D721Med (cell line): ENCODE measurements at regions not wholly inside any gene's neighbourhood (a gene's known extent, or its start where the extent isn't known, plus 50 kb on each side); places are given as distances from the start of the nearest gene placed in this dataset.

ENCODE experiments used
- DNase-seq: peaks from one replicate; pipeline ENCODE4 v3.0.0; 2011; ENCODE audit warnings: low spot score; ENCODE audit not compliant: insufficient read length
- FAIRE-seq: peaks from 2 replicates; lab custom pipeline; 2011; peaks lifted over from hg19 to GRCh38; lab: Jason Lieb, UNC
- TF ChIP-seq, protein P1 (sequence below): IDR thresholded peaks from 2 replicates; pipeline ENCODE4 v1.5.1; 2012; ENCODE audit warnings: mild to moderate bottlenecking, control low read depth; ENCODE audit not compliant: insufficient read depth; ENCODE audit errors: missing control alignments

DNA sequence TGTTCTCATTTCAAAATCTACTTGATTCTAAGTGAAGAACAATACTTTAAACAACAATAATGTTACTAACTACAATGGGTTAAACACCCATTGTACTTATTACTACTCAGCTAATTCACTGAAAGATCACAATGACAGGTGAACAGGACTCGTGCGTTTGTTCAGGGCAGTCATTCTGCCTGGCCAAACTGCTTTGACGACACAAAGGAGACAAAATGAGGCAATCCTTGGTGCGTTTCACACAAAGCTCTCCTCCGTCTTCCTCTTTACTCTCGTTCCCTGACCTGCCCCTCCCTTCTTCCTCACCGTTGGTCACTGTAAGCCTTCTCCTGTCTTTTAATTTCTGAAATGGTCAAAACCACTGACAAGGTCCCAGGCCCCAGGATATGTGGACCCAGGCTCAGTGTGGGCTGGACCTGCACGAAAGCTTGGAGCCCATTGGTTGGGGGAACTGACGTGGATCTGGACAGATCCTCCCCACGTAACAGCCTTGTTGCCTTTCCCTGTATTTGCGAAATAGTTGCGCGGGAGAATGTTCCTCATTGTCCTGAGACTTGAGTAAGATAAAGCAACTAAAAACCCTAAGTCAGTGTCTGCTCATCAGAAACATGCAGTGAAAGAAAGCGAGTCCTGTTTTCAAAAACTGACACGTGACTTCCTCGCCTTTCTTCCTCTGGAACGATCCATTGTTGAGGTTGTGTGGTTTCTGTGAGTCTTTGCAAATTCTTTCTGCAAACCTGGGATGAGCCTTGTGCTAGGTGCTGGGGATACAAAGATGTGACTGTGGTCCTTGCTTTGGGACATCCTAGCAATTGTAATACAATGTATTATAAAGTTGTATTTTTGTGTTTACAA lies 147.1 kb upstream of the RGMA start:
- FAIRE-seq, result no peak
- no peak for DNase-seq
- TF ChIP-seq, protein P1, sequence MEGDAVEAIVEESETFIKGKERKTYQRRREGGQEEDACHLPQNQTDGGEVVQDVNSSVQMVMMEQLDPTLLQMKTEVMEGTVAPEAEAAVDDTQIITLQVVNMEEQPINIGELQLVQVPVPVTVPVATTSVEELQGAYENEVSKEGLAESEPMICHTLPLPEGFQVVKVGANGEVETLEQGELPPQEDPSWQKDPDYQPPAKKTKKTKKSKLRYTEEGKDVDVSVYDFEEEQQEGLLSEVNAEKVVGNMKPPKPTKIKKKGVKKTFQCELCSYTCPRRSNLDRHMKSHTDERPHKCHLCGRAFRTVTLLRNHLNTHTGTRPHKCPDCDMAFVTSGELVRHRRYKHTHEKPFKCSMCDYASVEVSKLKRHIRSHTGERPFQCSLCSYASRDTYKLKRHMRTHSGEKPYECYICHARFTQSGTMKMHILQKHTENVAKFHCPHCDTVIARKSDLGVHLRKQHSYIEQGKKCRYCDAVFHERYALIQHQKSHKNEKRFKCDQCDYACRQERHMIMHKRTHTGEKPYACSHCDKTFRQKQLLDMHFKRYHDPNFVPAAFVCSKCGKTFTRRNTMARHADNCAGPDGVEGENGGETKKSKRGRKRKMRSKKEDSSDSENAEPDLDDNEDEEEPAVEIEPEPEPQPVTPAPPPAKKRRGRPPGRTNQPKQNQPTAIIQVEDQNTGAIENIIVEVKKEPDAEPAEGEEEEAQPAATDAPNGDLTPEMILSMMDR, result no peak

DNA sequence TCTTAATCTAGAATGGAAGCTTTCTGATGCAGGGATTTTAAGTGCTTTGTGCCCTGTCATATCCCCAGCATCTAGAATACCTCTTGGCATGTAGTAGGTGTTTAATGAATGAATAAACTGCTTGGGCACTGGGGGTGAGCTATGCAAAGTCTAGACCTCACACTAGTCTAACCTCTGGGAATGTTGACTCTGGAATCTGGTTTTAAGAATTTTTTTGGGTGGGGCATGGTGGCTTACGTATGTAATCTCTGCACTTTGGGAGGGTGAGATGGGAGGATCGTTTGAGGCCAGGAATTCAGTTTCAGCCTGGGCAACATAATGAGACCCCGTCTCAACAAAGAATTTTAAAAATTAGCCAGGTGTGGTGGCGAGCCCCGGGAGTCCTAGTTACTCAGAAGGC lies 146.3 kb upstream of the RGMA start:
- DNase-seq (no peak), FAIRE-seq (no peak)
- TF ChIP-seq, protein P1, result no peak

DNA sequence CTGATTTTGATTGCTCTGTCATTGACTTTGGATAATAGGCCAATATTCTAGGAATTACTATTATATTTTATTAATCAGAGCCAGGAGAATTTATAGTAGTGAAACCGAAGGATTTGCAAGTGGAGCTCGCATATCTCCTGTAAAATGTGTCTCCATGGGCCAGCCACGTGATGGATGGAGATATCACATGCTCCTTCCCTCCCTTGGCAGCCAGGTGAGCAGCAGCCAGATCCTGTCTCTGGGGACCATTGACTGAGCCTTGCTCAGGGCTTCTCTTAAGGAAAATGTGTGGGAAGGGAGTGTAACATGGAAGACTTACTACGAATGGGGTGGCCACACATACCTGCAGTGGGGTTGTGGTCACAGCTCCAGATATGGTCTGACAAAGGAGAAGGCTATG lies 144.7 kb upstream of the RGMA start:
- FAIRE-seq (no peak), DNase-seq (no peak)
- TF ChIP-seq, protein P1, result no peak

DNA sequence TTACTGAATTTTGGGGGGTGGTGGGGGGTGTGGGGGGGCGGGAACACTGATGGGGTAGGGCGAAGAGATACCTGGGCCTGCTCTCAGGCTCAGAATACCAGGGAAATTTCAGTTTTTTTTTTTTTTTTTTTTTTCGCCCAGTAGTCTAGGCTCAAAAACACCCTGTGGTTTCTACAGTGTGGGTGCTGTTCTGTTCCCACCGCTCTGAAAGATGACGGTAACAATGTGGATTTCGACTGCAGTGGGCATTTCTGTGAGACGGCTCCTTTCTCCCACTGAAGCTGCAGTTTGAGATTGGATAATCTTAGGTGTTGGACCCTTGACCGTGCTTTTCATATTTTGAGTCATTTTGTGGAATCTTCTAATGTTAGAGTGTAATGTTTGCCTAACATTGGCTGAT lies 143.8 kb upstream of the RGMA start:
- DNase-seq (no peak), FAIRE-seq (no peak)
- TF ChIP-seq, protein P1, result no peak

DNA sequence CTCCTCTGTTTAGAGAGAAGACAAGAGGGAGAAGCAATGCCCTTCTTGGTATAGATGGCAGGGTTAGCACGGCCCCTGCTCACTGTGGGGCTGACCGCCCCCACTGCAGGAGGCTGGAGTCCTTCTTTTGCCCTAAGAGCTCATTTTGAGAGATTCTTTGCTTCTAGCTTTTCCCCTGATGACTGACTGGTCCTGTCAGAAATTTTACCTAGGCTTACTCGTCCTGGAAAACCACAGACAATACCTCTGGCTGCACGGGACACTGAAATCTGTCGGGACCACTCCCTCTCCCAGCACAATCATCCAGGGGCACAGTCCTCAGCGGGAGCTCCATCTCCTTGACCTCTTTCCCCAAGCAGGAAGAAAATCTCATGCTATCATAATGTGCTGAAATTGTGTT lies 143.0 kb upstream of the RGMA start:
- TF ChIP-seq, protein P1, result no peak
- DNase-seq (no peak), FAIRE-seq (no peak)

DNA sequence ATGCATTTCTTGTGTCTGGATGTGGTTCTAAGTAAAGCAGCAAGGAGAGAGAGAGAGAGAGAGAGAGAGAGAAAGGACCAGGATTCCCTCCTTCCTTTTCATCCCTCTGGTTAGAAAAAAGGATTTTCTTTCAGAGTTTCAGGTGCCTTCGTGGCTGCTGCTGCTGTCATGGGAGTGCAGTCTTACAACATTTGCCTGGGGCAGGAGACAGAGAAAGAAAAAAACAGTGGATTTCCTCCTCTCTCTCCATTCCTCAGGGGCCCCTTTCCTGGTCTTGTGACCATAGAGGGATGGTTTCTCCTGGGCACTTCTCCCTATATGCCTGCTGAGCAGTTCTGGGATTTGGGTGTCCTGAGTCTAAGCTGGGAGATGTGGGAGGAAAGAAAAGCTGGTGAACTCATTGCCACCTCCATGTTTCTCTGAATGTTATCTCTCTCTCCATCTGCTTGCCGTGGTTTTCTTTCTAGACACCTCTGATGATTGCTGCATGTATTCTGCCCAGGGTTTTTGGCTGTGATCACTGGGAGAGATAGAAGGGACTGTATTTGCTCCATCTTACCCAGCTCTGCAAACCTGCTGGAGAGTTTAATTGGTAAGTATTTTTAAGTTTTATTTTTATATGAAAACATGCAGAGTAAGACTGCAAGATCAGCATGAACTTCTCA lies 142.4 kb upstream of the RGMA start:
- TF ChIP-seq, protein P1, result no peak
- FAIRE-seq, result no peak

DNA sequence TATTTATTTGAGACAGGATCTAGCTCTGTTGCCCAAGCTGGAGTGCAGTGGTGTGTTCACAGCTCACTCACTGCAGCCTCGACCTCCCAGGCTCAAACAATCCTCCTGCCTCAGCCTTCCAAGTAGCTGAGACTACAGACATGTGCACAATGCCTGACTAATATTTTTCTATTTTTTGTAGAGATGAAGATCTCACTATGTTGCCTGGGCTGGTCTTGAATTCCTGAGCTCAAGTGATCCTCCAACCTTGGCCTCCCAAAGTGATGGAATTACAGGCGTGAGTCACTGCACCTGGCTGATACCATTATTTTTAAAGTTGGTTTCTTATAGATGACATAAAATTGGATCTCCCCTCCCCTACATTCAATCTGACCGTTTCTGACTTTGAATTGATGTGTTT lies 139.5 kb upstream of the RGMA start:
- no peak for FAIRE-seq
- TF ChIP-seq, protein P1, result no peak

More for the DNA sequence above, 142.4 kb upstream of the RGMA start:
- no peak for DNase-seq

More for the DNA sequence above, 139.5 kb upstream of the RGMA start:
- DNase-seq, result no peak
